BE2C (cell line): ENCODE measurements at regions not wholly inside any gene's neighbourhood (a gene's known extent, or its start where the extent isn't known, plus 50 kb on each side); places are given as distances from the start of the nearest gene placed in this dataset.

ENCODE experiments used
- DNase-seq: peaks from one replicate; pipeline ENCODE4 v3.0.0-alpha.2; 2020
- H3K27me3 ChIP-seq: fragments of 250-450 bp; sonication (Bioruptor Pico); 2 replicates; pipeline ENCODE4 v1.5.1; 2020; ENCODE audit warnings: mild to moderate bottlenecking
- H3K36me3 ChIP-seq: fragments of 250-450 bp; sonication (Bioruptor Pico); 2 replicates; pipeline ENCODE4 v1.5.1; 2020; ENCODE audit warnings: mild to moderate bottlenecking
- H3K4me1 ChIP-seq: fragments of 250-450 bp; sonication (Bioruptor Pico); 2 replicates; pipeline ENCODE4 v1.5.1; 2020
- H3K4me3 ChIP-seq: 2 replicates; pipeline ENCODE4 v1.5.1; 2011; ENCODE audit warnings: low read depth, low read length
- H3K9me3 ChIP-seq: fragments of 250-450 bp; sonication (Bioruptor Pico); 2 replicates; pipeline ENCODE4 v1.5.1; 2020
- TF ChIP-seq, protein P1 (sequence below): IDR thresholded peaks from 2 replicates; pipeline ENCODE4 v1.5.1; 2012; ENCODE audit warnings: mild to moderate bottlenecking, low read depth, low read length

DNA sequence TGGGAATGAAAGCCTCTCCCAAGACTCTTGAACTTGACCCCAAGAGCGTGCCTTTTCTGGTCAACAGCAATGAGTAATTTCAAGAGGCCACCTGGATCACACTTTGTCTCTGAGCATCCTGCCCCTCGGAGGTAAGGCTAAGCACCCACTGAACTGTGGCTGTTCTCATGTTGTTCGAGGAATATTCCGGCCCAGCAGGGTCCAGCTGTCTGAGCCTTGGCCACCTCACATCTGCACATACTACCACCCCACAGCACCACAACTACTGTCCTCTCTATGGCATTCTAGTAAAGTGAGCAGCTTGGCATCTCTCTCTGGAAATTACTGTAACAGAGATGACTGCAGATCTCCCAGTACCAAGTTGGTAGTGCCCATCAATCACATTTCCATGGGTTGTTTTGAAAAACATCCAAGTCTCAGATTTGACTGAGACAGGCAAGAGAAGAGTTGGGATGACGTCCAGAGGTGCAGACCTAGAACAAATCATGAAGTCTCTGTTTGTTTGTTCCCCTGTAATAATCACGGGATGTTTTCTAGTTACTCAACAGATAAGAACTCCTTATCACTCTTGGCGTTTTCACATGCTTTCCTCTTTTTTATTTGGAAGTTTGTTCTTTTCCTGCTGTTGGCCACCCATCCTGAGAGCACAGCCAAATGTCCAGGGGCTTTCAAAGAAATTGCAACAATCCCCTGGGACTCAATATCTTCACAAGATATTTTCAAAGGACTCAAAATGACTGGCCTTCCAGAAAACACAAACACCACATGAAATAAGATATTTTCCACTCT lies 336.0 kb upstream of the TNP1 start:
- H3K4me3 ChIP-seq = no peak overlapping the region
- DNase-seq = no peak
- TF ChIP-seq, protein P1, sequence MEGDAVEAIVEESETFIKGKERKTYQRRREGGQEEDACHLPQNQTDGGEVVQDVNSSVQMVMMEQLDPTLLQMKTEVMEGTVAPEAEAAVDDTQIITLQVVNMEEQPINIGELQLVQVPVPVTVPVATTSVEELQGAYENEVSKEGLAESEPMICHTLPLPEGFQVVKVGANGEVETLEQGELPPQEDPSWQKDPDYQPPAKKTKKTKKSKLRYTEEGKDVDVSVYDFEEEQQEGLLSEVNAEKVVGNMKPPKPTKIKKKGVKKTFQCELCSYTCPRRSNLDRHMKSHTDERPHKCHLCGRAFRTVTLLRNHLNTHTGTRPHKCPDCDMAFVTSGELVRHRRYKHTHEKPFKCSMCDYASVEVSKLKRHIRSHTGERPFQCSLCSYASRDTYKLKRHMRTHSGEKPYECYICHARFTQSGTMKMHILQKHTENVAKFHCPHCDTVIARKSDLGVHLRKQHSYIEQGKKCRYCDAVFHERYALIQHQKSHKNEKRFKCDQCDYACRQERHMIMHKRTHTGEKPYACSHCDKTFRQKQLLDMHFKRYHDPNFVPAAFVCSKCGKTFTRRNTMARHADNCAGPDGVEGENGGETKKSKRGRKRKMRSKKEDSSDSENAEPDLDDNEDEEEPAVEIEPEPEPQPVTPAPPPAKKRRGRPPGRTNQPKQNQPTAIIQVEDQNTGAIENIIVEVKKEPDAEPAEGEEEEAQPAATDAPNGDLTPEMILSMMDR = no peak
- H3K27me3 ChIP-seq = no peaks in the 10 kb centered on the region
- H3K36me3 ChIP-seq = no peaks in the 10 kb centered on the region
- H3K9me3 ChIP-seq = no peaks in the 10 kb centered on the region
- H3K4me1 ChIP-seq = peaks cover 10% of the 10 kb centered on the region

DNA sequence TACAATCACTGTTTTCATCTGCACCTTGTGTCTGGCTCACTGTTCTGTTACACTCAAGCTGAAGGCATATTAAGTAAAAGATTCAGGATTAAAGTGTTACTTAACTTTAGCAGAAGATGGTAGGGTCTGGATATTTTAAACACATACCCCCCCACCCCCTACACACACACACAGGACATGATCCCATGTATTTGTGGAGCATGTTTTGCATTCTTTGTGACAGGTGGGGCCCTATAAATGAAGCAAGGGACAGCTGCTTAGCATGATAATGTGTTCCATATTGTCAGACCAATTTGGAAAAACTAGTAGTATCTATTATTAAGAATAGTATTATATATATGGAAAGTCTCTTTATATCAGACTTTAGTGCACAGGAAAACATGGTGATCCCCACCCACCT lies 335.2 kb upstream of the TNP1 start:
- no peak for DNase-seq
- H3K36me3 ChIP-seq = no peaks in the 10 kb centered on the region
- H3K27me3 ChIP-seq = no peaks in the 10 kb centered on the region
- no peaks in the 10 kb centered on the region for H3K9me3 ChIP-seq
- no peak overlapping the region for H3K4me3 ChIP-seq
- peaks cover 10% of the 10 kb centered on the region for H3K4me1 ChIP-seq
- TF ChIP-seq, protein P1 = no peak

DNA sequence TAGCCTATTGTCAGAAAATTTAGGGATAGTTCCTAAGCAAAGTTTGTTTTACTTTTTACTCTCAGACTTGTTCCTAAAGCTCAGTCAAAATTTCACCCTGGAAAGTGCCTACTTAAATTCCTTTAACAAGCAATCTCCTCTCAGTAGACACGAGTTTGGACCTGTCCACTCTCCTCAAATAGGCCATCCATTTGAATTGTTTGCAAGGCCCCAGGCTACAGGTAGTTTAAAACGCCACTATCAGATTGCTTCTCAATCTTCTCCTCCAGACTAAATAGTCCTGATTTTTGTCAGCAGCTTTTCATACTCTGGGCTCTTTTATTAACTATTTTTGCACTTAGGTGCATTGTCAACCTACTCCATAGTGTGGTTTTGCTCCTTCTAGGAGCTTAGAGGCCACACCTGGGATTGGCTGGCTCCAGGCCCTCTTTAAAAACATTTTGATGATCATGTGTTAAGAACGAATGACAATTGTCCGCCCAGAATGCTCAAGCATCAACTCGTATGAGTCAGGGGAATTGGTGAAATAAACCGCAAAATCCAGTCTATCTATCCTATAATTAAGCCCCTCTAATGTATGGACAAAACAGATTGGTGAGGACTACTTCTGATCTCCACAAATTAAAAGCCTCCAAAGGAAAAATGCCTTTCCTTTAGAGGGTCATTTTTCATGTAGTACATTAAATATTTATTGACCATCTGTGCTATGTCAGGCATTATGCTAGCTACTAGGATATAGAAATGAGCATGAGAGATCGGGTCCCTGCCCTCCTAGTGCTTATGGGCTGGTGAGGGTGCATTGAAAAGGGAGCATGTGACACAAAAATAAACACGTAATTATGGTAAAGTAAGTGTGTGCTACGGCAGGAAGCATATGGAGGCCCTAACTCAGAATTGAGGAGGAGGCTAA lies 333.8 kb upstream of the TNP1 start:
- DNase-seq = no peak
- no peaks in the 10 kb centered on the region for H3K9me3 ChIP-seq
- H3K4me3 ChIP-seq = no peak overlapping the region
- H3K27me3 ChIP-seq = no peaks in the 10 kb centered on the region
- H3K36me3 ChIP-seq = no peaks in the 10 kb centered on the region
- TF ChIP-seq, protein P1 = no peak
- no peaks in the 10 kb centered on the region for H3K4me1 ChIP-seq

DNA sequence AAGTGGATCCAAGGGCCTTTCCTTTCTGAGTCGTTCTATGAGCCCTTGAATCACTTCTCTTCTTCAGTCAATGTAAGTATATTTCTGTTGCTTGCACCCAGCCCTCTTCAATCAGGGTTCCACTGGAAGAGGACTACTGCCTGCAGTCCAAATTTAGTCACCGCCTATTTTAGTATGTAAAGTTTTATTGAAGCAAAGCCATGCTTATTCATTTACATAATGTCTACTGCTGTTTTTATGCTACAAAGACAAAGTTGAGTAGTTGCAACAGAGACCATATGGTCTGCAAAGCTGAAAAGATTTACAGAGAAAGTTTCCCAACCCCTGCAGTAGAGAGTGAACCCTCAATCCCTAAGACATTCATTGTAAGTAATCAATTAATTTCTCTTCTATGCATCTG lies 332.5 kb upstream of the TNP1 start:
- Histone ChIP-seq H3K9me3 (no peaks in the 10 kb centered on the region), H3K4me3 (no peak overlapping the region), H3K27me3 (no peaks in the 10 kb centered on the region), H3K36me3 (no peaks in the 10 kb centered on the region), H3K4me1 (no peaks in the 10 kb centered on the region)
- no peak for DNase-seq
- TF ChIP-seq, protein P1 = no peak

DNA sequence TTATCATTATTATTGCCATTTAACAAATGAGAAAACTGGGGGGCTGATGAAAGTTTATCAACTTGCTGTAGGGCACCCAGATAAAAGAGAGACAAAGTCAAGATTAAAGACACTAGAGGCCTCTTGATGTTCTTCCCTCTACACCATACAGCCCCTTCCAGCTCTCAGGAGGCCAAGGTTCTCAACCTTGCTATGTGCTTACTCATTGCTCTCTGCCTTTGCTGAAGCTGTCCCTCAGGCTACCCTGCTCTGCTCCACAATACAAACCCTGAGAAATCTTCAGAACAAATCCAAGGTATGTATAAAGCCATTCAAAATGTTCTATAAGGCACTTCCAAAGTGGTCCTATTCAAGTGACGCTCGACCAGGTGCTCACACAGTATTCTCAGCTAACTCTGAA lies 329.9 kb upstream of the TNP1 start:
- H3K9me3 ChIP-seq = no peaks in the 10 kb centered on the region
- no peaks in the 10 kb centered on the region for H3K27me3 ChIP-seq
- no peak overlapping the region for H3K4me3 ChIP-seq
- TF ChIP-seq, protein P1 = no peak
- H3K36me3 ChIP-seq = no peaks in the 10 kb centered on the region
- no peak for DNase-seq
- H3K4me1 ChIP-seq = no peaks in the 10 kb centered on the region

DNA sequence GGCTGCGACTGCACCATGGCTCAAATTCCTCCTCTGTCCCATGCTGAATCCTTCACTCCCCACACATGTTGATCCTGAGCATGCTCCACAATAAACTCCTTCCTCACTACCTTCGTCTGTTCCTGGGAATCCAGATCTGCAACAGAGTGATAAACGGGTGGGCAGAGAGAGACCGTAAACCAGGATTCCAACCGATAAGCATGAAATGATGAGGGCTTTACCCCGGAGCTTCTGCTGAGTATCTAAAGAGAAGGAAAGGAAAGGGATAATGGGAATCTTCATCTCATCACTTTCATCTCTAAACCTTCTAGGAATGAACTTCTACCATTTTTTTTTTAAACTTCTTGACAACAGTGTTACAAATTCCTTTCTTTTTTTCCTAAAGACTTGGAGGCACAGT lies 329.3 kb upstream of the TNP1 start:
- H3K4me3 ChIP-seq = no peak overlapping the region

More for the DNA sequence above, 329.3 kb upstream of the TNP1 start:
- Histone ChIP-seq H3K4me1 (no peaks in the 10 kb centered on the region), H3K27me3 (no peaks in the 10 kb centered on the region), H3K36me3 (no peaks in the 10 kb centered on the region), H3K9me3 (no peaks in the 10 kb centered on the region)
- TF ChIP-seq, protein P1 = no peak
- no peak for DNase-seq
